WTC11 (cell line): ENCODE measurements at regions not wholly inside any gene's neighbourhood (a gene's known extent, or its start where the extent isn't known, plus 50 kb on each side); places are given as distances from the start of the nearest gene placed in this dataset.

Experiments used
- ETV6 ChIP-seq: sonication (generic); formaldehyde crosslinking; IDR thresholded peaks from 2 replicates; pipeline ENCODE4 v1.8.1; 2022; ENCODE audit warnings: mild to moderate bottlenecking, missing genetic modification reagents
- HMGA2 ChIP-seq: fragments of 250-450 bp; sonication (Bioruptor Pico); IDR thresholded peaks from 2 replicates; pipeline ENCODE4 v1.4.0; 2021; ENCODE audit warnings: mild to moderate bottlenecking, moderate library complexity
- NFATC4 ChIP-seq: fragments of 250-450 bp; sonication (Bioruptor Pico); IDR thresholded peaks from 2 replicates; pipeline ENCODE4 v1.9.0; 2021; ENCODE audit warnings: mild to moderate bottlenecking
- NFE2L1 ChIP-seq: sonication (generic); formaldehyde crosslinking; IDR thresholded peaks from 2 replicates; pipeline ENCODE4 v1.8.1; 2023; ENCODE audit warnings: missing genetic modification reagents
- TEAD4 ChIP-seq: sonication (generic); formaldehyde crosslinking; IDR thresholded peaks from 2 replicates; pipeline ENCODE4 v1.8.0; 2022; ENCODE audit warnings: mild to moderate bottlenecking, missing genetic modification reagents
- TF ChIP-seq, protein P1 (sequence below): sonication (generic); formaldehyde crosslinking; conservative IDR thresholded peaks from 2 replicates; pipeline ENCODE4 v1.8.1; 2022; ENCODE audit warnings: mild to moderate bottlenecking, missing genetic modification reagents
- TF ChIP-seq, protein P2 (sequence below): sonication (generic); formaldehyde crosslinking; IDR thresholded peaks from 2 replicates; pipeline ENCODE4 v1.8.1; 2023; ENCODE audit warnings: mild to moderate bottlenecking, missing genetic modification reagents, borderline replicate concordance
- TF ChIP-seq, protein P3 (sequence below): sonication (generic); formaldehyde crosslinking; IDR thresholded peaks from 2 replicates; pipeline ENCODE4 v1.8.0; 2022; ENCODE audit warnings: mild to moderate bottlenecking, missing genetic modification reagents
- TF ChIP-seq, protein P4 (sequence below): fragments of 200-600 bp; IDR thresholded peaks from 2 replicates; pipeline ENCODE4 v1.8.0; 2022; ENCODE audit warnings: antibody characterized with exemption
- TF ChIP-seq, protein P5 (sequence below): sonication (generic); formaldehyde crosslinking; IDR thresholded peaks from 2 replicates; pipeline ENCODE4 v1.8.0; 2022; ENCODE audit warnings: mild to moderate bottlenecking, missing genetic modification reagents

DNA sequence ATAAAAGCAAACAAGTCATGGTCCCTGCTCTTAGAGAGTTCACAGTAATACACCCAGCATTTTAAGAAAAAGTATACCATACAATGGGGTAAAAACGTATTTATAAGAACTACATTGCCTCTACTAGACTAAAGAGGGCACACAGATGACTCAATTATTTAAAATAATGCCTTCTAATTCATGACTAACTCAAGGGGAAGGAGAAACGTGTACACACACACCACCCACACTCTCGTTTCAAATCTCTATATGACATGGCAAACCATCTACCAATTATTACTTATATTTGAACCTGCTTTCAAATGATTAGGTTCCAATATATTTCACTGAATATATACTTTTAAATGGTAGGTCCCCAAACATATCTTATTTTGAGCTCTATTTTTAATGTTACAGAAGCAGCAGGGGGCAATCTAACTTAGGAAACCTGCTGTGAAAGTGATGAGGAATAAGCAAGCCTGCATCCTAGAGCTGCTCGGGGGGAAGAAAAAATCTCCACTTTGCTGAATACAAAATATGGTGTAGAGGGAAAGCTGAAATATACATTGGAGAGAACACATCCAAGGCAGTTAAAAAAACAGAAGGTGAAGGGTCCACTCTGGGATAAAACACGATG is 232.4 kb upstream of the PSMD7 start:
- TF ChIP-seq HMGA2 (CRISPR knock-in tag) (no peak), TEAD4 (CRISPR knock-in tag) (no peak), ETV6 (no peak), NFE2L1 (CRISPR knock-in tag) (no peak), NFATC4 (CRISPR knock-in tag) (no peak)
- TF ChIP-seq, protein P1, sequence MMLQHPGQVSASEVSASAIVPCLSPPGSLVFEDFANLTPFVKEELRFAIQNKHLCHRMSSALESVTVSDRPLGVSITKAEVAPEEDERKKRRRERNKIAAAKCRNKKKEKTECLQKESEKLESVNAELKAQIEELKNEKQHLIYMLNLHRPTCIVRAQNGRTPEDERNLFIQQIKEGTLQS (CRISPR knock-in tag) = no peak
- TF ChIP-seq, protein P2, sequence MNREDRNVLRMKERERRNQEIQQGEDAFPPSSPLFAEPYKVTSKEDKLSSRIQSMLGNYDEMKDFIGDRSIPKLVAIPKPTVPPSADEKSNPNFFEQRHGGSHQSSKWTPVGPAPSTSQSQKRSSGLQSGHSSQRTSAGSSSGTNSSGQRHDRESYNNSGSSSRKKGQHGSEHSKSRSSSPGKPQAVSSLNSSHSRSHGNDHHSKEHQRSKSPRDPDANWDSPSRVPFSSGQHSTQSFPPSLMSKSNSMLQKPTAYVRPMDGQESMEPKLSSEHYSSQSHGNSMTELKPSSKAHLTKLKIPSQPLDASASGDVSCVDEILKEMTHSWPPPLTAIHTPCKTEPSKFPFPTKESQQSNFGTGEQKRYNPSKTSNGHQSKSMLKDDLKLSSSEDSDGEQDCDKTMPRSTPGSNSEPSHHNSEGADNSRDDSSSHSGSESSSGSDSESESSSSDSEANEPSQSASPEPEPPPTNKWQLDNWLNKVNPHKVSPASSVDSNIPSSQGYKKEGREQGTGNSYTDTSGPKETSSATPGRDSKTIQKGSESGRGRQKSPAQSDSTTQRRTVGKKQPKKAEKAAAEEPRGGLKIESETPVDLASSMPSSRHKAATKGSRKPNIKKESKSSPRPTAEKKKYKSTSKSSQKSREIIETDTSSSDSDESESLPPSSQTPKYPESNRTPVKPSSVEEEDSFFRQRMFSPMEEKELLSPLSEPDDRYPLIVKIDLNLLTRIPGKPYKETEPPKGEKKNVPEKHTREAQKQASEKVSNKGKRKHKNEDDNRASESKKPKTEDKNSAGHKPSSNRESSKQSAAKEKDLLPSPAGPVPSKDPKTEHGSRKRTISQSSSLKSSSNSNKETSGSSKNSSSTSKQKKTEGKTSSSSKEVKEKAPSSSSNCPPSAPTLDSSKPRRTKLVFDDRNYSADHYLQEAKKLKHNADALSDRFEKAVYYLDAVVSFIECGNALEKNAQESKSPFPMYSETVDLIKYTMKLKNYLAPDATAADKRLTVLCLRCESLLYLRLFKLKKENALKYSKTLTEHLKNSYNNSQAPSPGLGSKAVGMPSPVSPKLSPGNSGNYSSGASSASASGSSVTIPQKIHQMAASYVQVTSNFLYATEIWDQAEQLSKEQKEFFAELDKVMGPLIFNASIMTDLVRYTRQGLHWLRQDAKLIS (CRISPR knock-in tag) = no peak
- TF ChIP-seq, protein P3, sequence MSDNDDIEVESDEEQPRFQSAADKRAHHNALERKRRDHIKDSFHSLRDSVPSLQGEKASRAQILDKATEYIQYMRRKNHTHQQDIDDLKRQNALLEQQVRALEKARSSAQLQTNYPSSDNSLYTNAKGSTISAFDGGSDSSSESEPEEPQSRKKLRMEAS (CRISPR knock-in tag) = no peak
- TF ChIP-seq, protein P4, sequence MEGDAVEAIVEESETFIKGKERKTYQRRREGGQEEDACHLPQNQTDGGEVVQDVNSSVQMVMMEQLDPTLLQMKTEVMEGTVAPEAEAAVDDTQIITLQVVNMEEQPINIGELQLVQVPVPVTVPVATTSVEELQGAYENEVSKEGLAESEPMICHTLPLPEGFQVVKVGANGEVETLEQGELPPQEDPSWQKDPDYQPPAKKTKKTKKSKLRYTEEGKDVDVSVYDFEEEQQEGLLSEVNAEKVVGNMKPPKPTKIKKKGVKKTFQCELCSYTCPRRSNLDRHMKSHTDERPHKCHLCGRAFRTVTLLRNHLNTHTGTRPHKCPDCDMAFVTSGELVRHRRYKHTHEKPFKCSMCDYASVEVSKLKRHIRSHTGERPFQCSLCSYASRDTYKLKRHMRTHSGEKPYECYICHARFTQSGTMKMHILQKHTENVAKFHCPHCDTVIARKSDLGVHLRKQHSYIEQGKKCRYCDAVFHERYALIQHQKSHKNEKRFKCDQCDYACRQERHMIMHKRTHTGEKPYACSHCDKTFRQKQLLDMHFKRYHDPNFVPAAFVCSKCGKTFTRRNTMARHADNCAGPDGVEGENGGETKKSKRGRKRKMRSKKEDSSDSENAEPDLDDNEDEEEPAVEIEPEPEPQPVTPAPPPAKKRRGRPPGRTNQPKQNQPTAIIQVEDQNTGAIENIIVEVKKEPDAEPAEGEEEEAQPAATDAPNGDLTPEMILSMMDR = no peak
- TF ChIP-seq, protein P5, sequence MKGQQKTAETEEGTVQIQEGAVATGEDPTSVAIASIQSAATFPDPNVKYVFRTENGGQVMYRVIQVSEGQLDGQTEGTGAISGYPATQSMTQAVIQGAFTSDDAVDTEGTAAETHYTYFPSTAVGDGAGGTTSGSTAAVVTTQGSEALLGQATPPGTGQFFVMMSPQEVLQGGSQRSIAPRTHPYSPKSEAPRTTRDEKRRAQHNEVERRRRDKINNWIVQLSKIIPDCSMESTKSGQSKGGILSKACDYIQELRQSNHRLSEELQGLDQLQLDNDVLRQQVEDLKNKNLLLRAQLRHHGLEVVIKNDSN (CRISPR knock-in tag) = no peak
